GM21723 (cell line): ENCODE measurements at regions not wholly inside any gene's neighbourhood (a gene's known extent, or its start where the extent isn't known, plus 50 kb on each side); places are given as distances from the start of the nearest gene placed in this dataset.

Experiments used
- ATAC-seq: cut with Tn5 transposase; IDR thresholded peaks from one replicate; pipeline ENCODE4 v1.9.1; 2021; ENCODE audit warnings: mild to moderate bottlenecking, moderate library complexity; ENCODE audit not compliant: unreplicated experiment

DNA sequence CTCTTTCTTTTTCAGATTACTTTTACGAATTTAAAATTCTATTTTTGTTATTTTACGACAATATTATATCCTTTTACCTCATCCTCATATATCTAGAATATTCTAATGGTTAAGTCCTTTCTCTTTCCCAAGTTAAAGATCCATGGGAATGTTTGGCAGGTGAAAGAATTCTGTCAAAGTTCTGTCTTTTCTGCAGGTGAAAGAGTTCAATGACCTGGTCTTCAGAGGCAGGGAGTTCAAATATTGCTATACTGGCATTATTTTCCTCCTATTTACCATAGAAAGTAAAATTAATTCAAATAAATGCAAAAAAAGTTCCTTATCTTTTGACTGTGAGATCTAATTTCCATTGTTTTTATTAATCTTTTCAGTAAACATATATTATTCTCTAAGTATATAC, 194.3 kb downstream of the ARL4A start:
- ATAC-seq: no peak

DNA sequence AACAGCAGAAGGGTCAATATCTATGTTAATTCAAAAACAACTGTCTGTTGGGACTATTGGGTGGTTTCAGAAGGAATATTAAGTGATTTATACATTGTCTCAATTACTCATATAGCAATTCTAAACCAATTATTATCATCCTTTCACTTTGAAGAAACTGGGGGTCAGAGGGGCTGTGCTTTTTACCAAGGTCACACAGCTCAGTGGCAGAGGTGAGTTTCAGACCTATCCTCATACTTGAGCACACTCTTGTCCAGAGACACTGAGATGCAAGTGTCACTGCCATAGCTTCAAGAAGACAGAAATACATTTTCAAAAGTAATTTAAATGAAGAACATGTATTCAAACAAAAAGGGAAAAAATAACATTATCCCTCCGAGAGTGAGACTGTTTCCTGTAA, 195.3 kb downstream of the ARL4A start:
- no peak for ATAC-seq

DNA sequence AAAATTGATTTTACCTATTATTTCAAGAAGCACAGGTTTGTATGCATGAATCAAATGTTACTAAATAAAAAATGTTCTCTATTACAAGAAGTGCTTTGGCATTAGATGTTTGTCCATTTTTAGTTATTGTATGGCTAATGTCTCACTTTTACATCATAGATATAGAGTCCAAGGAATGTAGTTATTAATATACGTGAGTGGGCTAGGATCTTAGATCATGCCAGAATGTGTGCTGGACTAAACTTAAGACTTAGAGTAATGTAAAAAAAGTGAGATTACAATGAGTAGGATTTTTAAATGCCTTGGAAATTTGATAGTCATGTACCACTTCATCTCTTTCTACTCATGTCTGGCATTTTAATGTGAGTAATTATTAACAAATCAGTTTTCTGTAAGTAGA, 196.6 kb downstream of the ARL4A start:
- ATAC-seq: no peak

DNA sequence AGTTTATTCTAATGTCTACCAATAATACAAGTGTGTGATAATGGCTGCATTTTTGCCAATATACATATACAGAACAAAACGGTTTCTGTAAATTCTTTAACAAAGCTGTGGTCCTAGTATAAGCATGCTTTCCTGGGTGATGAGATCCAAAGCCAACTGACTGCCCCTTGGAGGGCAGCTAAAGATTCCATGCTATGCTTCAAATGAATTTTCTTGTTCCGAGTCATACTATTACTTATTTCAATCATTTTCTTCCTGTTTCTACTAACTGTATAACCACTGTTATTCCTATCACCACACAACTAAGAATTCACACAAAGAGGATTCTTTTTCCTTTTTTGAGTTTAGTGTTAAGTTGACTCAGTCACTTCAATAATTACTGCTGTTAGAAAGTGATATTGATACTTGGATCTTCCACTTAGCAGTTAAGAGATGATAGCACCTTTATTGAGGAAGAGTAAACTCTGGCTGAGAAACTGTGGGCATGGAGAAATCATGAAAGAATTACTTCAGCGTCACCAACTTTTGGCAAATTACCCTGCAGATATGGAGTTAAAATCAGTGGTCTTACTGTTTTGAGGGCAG, 197.5 kb downstream of the ARL4A start:
- no peak for ATAC-seq

DNA sequence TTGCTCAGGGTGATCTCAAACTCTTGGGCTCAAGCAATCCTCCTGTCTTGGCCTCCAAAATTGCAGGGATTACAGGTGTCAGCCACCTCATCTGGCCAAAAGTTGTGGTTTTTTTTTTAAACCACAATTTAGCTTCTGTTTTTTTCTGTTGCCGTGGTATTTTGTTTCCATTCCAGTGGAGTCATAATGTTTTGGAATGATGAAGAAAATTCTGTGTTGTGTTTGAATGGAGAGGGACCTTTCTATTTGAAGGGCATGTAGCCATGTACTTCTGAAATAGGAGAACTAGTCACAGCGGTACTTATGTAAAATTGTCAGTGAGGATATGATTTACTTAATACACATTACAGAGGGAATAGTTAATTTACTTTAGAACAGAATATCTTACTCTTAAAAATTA, 201.3 kb downstream of the ARL4A start:
- ATAC-seq: no peak

DNA sequence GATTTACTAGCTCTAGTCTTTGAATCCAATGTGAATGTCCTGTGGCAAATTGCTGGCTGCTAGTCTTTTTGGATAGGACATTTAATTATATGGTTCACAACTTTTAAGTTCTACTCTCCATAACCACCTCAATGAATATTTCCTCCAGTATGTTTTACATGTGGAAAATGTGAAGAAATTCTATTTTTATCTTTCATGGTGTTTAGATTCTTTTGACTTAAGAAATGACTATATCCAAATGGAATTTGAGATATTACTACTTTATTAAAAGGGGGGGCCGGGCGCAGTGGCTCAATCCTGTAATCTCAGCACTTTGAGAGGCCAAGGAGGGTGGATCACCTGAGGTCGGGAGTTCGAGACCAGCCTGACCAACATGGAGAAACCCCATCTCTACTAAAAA, 202.0 kb downstream of the ARL4A start:
- ATAC-seq: no peak

DNA sequence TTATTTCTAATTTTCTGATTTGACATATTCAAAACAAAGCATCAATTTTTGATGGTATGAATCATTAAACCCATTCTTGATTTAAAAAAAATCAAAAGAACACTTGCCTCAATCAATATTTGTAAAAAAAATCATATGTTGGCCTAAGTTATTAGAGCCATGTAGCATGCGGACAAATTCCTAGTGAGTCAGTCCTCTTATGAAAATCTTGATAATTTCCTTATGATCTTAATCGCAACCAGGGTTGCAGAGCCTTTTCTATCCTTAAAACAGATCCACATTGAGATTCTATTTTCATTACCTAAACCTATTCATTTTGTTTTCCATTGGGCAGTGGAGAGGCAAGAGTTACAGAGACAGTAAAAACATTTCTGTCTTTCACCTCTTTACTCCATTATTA, 203.2 kb downstream of the ARL4A start:
- no peak for ATAC-seq

DNA sequence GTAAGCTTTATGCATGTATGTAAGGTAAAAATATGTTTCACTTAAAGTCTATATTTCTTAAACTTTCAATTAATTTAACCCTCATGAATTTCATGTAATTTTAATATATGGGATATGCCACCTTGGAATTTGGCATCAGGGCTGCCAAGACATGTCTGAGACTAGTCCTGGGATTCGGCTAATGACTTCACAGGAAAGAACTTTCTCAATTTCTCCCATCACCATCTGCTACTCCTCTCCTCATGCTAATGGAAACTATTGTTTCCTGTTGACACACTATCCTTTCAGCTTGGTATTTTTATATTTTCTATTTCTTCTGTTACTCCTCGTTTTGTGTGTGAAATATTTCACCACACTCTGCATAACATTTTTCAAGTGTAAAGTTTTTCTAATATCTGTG, 205.9 kb downstream of the ARL4A start:
- ATAC-seq: no peak

DNA sequence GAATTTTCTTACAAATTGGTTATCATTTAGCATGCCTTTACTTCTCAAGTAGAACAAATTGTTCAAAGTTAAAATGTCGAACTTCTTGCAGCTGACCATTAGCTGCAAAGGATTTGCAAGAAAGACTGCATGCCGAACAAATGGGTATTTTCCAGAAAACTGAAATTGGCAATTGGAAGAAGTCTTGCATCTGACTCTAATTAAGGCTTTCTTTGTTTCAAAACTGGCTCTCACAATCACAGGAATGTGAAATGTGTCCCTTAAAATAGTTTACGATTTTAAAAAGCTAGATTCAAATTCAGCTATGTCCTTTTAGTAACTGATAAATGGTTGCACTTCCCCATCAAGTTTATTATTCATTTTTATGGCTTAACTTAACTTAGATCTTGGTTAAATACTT, 207.9 kb downstream of the ARL4A start:
- ATAC-seq: no peak

DNA sequence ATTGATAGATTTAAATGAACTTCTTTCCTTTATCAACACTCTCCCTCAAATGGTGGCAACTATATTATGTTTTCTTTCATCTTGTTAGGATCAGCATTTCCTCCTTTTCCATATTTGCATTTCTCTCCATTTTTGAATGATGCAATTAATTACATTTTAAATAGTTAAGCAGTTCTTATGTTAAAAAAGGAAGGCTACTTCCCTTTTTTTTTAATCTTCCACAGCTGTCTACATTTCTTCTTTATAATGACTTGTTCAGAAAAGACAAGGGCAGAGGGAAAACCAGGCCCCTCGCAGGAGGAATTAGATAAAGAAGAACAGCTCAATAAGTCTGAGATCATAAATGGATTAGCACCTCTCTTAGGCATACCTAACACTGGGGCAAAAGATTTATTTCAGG, 208.9 kb downstream of the ARL4A start:
- ATAC-seq: no peak

DNA sequence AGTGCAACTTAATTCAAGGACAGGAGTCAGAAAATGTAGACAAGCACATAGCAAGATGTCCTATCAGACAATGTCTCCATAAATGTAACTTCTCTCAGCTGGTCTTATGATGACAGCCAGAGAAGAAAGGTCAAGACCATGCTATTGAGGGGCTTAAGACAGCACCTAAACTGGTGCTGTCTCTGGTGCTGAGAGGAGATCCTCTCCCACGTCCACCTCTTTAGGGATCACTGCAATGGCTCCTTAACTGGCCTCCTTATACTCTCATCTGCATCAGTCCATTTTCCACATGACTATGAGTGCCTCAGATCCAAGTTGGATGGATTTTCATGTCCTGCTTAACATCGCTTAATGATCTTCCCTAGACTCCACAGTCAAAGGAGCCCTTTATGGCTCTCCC, 210.6 kb downstream of the ARL4A start:
- no peak for ATAC-seq

DNA sequence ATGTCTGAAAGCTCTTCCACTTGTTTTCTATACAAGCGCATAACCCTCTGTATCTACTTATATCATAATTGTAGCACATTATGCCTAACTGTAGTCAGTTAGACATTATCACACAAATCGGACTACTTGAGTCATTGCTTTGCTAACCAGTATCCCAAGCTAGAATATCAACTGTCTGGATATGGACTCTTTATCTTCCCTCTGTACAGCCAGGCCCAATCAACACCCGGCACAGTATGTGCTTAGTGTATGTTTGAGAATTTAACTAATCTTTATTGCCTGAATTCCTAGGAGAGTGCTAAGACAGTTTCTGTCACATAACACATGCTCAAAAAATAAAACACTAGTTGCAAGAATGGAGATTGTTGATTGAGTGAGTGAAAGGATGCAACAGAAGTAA, 211.2 kb downstream of the ARL4A start:
- no peak for ATAC-seq

DNA sequence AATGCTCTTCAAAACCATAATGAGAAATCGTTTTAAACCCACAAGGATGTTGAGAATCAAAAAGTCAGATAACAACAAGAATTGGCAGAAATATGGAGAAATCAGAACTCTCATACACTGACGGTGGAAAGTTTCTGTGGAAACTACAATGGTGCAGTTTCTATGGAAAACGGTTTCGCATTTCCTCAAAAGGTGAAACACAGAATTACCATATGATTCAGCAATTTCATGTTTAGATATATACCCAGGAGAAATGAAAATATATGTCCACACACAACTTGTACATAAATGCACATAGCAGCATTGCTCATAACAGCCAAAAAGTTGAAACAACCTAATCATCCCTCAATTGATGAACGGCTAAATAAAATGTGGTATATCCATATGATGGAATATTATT, 218.2 kb downstream of the ARL4A start:
- ATAC-seq: no peak

DNA sequence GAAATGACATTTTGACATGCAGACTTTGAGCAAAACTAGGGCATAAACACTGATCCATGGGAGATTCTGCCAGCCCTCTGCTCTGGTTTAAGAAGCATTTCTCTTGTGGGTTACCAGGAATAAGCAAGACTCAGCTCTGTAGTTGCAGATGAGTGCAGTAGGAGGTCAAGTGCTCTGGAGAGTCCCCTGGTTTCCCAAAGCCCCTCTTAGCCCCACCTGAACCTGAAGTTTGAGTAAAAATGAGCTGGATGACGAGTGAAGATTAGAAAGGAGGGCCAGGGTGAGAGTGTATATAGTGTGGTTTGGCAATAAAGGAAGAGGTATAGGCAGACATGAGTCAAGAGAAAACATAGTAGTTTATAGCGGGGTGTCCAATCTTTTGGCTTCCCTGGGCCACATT, 220.3 kb downstream of the ARL4A start:
- ATAC-seq: no peak

DNA sequence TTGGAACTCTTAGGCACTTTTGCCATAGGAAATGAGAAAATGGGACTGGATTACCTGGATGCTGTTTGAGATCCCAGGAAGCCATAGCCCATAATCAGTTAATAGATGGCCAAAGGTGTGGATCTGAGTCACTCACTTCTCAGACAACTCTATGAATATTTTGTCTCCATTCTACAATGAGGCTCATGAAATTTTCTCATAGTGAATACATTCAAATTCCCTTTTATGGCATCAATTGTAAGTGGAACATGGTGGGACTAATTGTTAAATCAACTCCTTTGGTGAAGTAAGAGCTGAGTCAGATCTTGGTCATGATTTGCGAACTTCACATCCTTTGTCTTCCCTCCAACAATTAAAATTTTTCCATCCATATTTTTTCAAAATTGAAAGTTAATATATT, 222.1 kb downstream of the ARL4A start:
- no peak for ATAC-seq

DNA sequence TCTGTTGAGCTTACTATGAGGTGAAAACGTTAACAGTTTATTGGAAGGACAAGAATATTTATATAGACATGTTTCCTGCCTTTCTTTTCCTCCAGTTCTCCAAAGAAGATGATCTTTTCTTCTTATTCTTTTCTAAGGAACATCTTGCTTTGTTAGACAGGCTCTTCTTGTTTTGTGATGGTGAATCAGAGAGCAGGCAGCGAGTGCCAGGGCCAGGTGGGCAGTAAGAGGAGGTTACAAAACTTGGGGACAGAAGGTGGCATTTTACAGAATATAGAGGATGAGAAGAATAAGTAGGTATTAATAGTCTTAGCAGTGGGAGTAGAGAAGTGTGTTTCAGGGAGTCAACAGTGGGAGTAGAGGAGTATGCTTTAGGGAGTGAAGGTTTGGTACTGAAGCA, 223.6 kb downstream of the ARL4A start:
- no peak for ATAC-seq

DNA sequence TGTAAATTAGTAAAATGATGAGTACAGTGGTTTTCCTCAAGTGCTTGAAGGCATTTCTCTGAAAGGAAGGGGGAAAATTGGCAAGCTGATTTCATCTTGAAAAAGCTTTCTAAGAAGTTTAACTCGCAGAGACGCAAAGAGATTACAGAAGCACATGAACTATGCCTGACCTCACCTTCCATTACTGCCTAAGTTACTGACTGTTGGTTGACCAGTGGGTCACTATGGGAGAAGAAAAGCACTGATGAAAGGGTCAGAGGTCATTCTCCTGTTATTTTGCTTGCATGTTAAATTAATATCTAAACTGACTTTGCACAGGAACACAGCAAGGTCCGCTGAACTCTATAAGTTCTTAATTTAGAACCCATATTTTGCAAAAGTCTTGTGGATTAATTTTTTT, 225.6 kb downstream of the ARL4A start:
- ATAC-seq: no peak

DNA sequence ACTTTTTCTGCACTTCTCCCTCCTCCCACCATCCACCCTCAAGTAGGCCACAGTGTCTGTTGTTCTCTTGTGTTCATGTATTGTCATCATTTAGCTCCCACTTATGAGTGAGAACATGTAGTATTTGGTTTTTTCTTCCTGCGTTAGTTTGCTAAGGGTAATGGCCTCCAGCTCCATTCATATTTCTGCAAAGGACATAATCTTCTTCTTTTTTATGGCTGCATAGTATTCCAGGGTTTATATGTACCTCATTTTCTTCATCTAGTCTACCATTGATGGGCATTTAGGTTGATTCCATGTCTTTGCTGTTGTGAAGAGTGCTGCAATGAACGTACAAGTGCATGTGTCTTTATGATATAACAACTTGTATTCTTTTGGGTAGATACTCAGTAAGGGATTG, 230.4 kb downstream of the ARL4A start:
- ATAC-seq: no peak

DNA sequence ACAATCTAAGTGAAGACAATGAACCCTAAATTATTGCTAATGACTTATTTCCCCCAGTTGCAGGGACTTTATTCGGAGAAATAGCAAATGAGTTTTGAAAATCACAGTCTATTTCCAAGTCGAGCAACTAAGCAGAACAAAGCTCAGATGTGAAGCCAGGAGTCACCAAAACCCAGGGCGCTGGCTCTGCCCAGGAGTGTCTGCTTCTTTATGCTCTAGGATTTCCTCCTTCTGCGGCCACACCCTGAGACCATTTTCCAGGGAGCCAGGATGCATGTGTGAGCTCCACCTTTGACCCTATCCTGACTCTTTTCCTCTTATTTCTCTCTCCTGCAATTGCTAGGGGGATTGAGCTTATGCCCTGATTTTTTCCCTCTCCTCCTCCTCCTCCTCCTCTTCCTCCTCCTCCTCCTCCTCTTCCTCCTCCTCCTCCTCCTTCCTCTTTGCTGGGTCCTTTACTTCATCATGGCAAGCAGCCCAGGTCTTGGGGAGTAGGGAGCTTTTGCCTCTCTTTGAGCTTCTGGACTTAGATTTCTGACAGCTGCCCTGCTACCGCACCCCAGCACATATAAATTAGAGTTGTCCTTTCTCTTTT, 234.4 kb downstream of the ARL4A start:
- ATAC-seq: no peak

DNA sequence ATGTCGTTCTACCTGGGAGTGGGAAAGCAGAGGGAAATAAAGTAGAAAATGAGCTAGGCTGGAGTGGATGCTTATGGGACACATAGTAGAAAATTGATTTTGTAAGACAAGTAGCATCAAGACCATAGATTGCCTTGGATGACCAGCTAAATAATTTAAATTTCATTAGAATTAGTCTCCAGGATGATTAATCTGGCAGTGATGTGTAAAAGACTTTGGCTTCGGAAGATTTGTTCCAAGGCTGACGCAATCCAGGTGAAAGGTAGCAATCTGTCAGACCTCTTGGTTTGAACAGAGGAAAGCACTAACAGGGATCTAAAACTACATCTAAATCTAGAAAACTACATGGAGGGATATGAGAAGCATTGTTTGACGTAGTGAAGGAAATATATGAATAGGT, 236.5 kb downstream of the ARL4A start:
- ATAC-seq: no peak

DNA sequence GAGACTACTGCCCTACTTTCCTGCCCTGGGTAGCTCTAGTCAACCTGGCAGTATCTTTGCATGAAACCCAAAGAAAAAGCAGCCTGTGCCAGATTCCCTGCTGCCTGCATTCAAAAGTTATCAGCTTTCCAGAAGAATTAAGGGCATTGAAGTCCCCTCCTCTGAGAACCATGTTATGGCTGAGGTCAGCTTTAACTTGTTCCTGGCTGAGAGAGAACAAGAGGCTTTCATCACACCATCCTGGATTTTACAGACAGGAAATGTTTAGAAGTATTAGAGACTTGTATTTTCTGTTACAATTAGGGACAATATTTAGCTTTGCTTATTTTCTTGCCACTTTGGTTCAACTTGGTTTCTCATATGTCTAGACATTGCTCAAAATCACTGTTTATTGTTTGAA, 238.8 kb downstream of the ARL4A start:
- no peak for ATAC-seq

DNA sequence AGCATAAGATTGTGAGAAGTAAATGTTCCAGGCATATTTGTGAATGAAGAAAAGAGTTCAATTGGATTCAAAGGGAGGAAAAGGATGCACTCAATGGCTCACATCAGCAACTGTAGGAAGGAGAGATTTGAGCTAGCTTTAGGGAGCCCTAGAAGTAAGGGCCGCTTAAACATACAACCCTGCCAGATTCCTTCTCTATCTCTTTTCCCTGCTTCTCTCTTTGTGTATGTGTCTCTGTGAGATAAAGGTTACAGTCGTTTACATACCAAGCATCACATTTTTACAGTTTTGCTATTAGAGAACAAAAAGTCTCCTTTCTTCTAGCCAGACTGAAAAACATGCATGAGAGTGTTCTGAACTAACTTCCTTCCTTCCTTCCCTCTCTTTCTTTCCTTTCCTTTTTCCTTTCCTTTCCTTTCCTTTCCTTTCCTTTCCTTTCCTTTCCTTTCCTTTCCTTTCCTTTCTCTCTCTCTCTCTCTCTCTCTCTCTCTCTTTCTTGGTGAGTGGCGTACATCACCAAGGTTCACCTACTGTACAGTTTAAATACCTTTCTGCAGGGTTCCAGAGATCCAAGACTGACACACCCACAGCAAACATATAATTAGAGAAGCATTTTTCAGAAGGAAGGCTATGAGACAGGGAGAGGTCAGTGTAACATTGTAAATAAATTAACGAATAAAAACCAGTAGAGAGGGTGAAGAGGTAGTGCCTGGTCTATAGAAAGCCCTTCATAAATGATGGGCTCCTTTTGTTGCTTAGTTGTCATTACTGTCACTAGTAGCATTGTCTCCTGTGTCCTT, 240.4 kb downstream of the ARL4A start:
- ATAC-seq: no peak
